AG04450 (cell line): ENCODE measurements at regions not wholly inside any gene's neighbourhood (a gene's known extent, or its start where the extent isn't known, plus 50 kb on each side); places are given as distances from the start of the nearest gene placed in this dataset.

Source experiments
- CTCF ChIA-PET: fragments of 300-600, 350-600 bp; formaldehyde crosslinking; extraction: SDS; loops from one replicate; lab custom pipeline; 2022; ENCODE audit warnings: antibody characterized with exemption, inconsistent platforms; lab: Charles Lee
- POLR2A ChIA-PET: fragments of 350-600 bp; formaldehyde crosslinking; extraction: SDS; loops from one replicate; lab custom pipeline; 2021; ENCODE audit warnings: antibody characterized with exemption, inconsistent platforms; lab: Yijun Ruan, JAX
- DNase-seq: peaks from one replicate; pipeline ENCODE4 v3.0.0-alpha.2; 2011; ENCODE audit warnings: low read depth, low spot score
- H3K27ac ChIP-seq: one replicate; pipeline ENCODE4 v1.5.1; 2012; ENCODE audit warnings: low read depth, low read length, control low read depth
- H3K27me3 ChIP-seq: one replicate; pipeline ENCODE4 v1.6.0; 2012; ENCODE audit warnings: low read length; ENCODE audit not compliant: control insufficient read depth, insufficient read depth
- H3K4me3 ChIP-seq: 2 replicates; pipeline ENCODE4 v1.5.1; 2011; ENCODE audit warnings: mild to moderate bottlenecking, low read depth, low read length, control low read depth
- H3K9me3 ChIP-seq: 2 replicates; pipeline ENCODE4 v1.5.1; 2012; ENCODE audit warnings: low read length; ENCODE audit not compliant: control insufficient read depth, insufficient read depth
- CTCF ChIP-seq: IDR thresholded peaks from 2 replicates; pipeline ENCODE4 v1.5.1; 2011; ENCODE audit warnings: low read depth, low read length, control low read depth, inconsistent platforms

GRCh38 chr9:110099236-110100095, 108.5 kb downstream of the C9orf152 start:
- POLR2A ChIA-PET: interaction anchor here (0.7 kb wide), 1 partner anchor 33 kb away, joined by 3 read pairs; no protein-coding TSS in a partner anchor
- CTCF ChIA-PET: interaction anchor here (0.7 kb wide), 2 partner anchors 13 to 37 kb away, joined by 3 to 4 read pairs; no protein-coding TSS in a partner anchor
- H3K27me3 ChIP-seq: no peaks in the 10 kb centered on the region

GRCh38 chr9:110101531-110102161, 106.3 kb downstream of the C9orf152 start:
- no peak for DNase-seq
- Histone ChIP-seq H3K9me3 (no peaks in the 10 kb centered on the region), H3K27me3 (no peaks in the 10 kb centered on the region), H3K4me3 (no peak overlapping the region), H3K27ac (peak overlapping the region; percentile 62)
- CTCF ChIA-PET: interaction anchor here (0.6 to 1.3 kb wide), 2 partner anchors 199 to 375 kb away, joined by 3 read pairs; no protein-coding TSS in a partner anchor
- POLR2A ChIA-PET: interaction anchor here (0.7 kb wide), 1 partner anchor 10 kb away, joined by 5 read pairs; no protein-coding TSS in a partner anchor
- no peak for TF ChIP-seq CTCF

More at GRCh38 chr9:110099236-110100095, 108.5 kb downstream of the C9orf152 start:
- no peak overlapping the region for H3K27ac ChIP-seq
- no peak for TF ChIP-seq CTCF
- H3K9me3 ChIP-seq: no peaks in the 10 kb centered on the region
- DNase-seq: no peak
- no peak overlapping the region for H3K4me3 ChIP-seq

- TF ChIP-seq CTCF: no peak
- Histone ChIP-seq H3K27ac (no peak overlapping the region), H3K27me3 (no peaks in the 10 kb centered on the region), H3K4me3 (no peak overlapping the region), H3K9me3 (no peaks in the 10 kb centered on the region)
- no peak for DNase-seq
- CTCF ChIA-PET: no interaction called here
- POLR2A ChIA-PET: no interaction called here
Observed at GRCh38 chr9:110103257-110103656, 104.7 kb downstream of the C9orf152 start.

GRCh38 chr9:110104261-110104809, 103.6 kb downstream of the C9orf152 start:
- H3K27ac ChIP-seq: peak overlapping the region; percentile 32
- TF ChIP-seq CTCF: no peak
- ChIA-PET POLR2A (interaction anchor here (1.1 to 1.2 kb wide), 3 partner anchors 12 to 23 kb away, joined by 3 to 5 read pairs (median 4); no protein-coding TSS in a partner anchor), CTCF (interaction anchor here (0.5 to 1.2 kb wide), 3 partner anchors 72 to 634 kb away, joined by 3 to 5 read pairs (median 4); no protein-coding TSS in a partner anchor)
- no peak for DNase-seq
- no peaks in the 10 kb centered on the region for H3K27me3 ChIP-seq
- no peak overlapping the region for H3K4me3 ChIP-seq
- no peaks in the 10 kb centered on the region for H3K9me3 ChIP-seq
